ENCODE measurements at regions not wholly inside any gene's neighbourhood (a gene's known extent, or its start where the extent isn't known, plus 50 kb on each side); places are given as distances from the start of the nearest gene placed in this dataset.

DNA sequence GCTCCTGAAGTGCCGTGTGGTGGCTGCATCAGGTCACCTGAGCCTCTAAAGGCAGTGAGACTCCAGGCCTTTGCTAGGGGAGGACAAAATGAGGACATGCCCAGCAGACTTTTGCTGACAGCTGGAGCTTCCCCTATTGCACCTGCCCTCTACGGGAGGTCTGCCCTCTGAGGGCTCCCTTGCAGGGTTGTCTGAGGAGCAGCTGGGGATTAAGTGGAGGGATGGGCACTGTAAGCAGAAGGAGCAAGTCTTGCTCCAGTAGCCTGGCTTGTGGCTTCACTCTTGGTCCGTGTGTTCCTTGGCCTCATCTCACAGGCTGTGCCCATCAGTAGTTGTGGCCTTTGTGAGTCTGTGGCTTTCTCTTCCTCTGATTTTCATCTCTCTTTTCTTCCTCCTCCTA, 66.9 kb upstream of the NRXN3 start:
- TF ChIP-seq EZH2 (IDR thresholded peaks at IDR 0.05; ENCODE audit: insufficient read depth, poor library complexity, severe bottlenecking) (no peak), EZH2phosphoT487 (IDR thresholded peaks at IDR 0.05; ENCODE audit: insufficient read depth, low read depth) (no peak)
